Esophagus muscularis mucosa (tissue), 3 donors: ENCODE measurements at regions not wholly inside any gene's neighbourhood (a gene's known extent, or its start where the extent isn't known, plus 50 kb on each side); places are given as distances from the start of the nearest gene placed in this dataset.

Source experiments
- POLR2A ChIP-seq: fragments of 450-650 bp; IDR thresholded peaks from one replicate; pipeline ENCODE4 v1.6.1; 2017; ENCODE audit warnings: antibody characterized with exemption, moderate library complexity, mild to moderate bottlenecking, low read depth
- TF ChIP-seq, protein P1 (sequence below), 3 experiments: fragments of 200-600 bp in 2 of 3; fragments of 450-650 bp in 1 of 3; sonication (generic) in 2 of 3; IDR thresholded peaks; one replicate each; pipeline ENCODE4 v1.5.1; 2017 to 2019; ENCODE audit warnings: antibody characterized with exemption in 3 of 3, mild to moderate bottlenecking in 2 of 3, moderate library complexity in 1 of 3

DNA sequence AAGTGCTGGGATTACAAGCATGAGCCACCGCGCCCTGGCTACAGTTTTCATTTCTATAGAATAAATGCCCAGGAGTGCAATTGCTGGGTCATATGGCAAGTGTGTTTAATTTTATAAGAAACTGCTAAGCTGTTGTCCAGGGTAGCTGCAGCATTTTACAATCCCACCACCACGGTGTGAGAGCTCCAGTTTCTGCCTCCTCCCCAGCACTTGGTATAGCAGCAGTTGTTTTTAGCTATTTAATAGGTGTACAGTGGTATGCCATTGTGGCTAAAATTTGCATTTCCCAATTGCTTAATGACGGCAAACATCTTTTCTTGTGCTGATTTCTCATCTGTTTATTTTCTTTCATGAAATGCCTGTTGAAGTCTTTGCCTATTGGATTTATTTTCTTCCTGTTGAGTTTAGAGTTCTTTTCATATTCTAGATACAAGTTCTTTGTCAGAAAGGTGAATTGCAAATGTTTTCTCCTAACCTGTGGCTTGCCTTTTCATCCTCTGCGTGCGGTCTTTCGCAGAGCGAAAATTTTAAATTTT is 100.3 kb downstream of the NDFIP1 start:
- TF ChIP-seq, protein P1, sequence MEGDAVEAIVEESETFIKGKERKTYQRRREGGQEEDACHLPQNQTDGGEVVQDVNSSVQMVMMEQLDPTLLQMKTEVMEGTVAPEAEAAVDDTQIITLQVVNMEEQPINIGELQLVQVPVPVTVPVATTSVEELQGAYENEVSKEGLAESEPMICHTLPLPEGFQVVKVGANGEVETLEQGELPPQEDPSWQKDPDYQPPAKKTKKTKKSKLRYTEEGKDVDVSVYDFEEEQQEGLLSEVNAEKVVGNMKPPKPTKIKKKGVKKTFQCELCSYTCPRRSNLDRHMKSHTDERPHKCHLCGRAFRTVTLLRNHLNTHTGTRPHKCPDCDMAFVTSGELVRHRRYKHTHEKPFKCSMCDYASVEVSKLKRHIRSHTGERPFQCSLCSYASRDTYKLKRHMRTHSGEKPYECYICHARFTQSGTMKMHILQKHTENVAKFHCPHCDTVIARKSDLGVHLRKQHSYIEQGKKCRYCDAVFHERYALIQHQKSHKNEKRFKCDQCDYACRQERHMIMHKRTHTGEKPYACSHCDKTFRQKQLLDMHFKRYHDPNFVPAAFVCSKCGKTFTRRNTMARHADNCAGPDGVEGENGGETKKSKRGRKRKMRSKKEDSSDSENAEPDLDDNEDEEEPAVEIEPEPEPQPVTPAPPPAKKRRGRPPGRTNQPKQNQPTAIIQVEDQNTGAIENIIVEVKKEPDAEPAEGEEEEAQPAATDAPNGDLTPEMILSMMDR (IDR thresholded peaks at IDR 0.05) = no peak
- TF ChIP-seq POLR2A = no peak
